Fibroblast of the aortic adventitia (primary cell): ENCODE measurements at regions not wholly inside any gene's neighbourhood (a gene's known extent, or its start where the extent isn't known, plus 50 kb on each side); places are given as distances from the start of the nearest gene placed in this dataset.

ENCODE experiments used
- DNase-seq: peaks from one replicate; pipeline ENCODE4 v3.0.0-alpha.2; 2010; ENCODE audit warnings: low read depth
- H3K4me3 ChIP-seq: 2 replicates; pipeline ENCODE4 v1.5.1; 2011; ENCODE audit warnings: low read depth, mild to moderate bottlenecking, control low read depth, low read length, moderate library complexity
- CTCF ChIP-seq: IDR thresholded peaks from 2 replicates; pipeline ENCODE4 v1.5.1; 2011; ENCODE audit warnings: mild to moderate bottlenecking, low read length, control low read depth, inconsistent platforms; ENCODE audit not compliant: insufficient read depth

- no peak for DNase-seq
- no peak for TF ChIP-seq CTCF
- H3K4me3 ChIP-seq: no peak overlapping the region
Measured at GRCh38 chr1:29638281-29638680, 402.0 kb downstream of the PTPRU start.

- no peak overlapping the region for H3K4me3 ChIP-seq
- no peak for TF ChIP-seq CTCF
- DNase-seq: no peak
Measured at GRCh38 chr1:29636936-29637335, 400.6 kb downstream of the PTPRU start.

GRCh38 chr1:29635501-29636263 is 399.4 kb downstream of the PTPRU start:
- DNase-seq: no peak
- no peak for TF ChIP-seq CTCF
- H3K4me3 ChIP-seq: no peak overlapping the region

GRCh38 chr1:29634746-29635335 is 398.5 kb downstream of the PTPRU start:
- DNase-seq: no peak
- no peak for TF ChIP-seq CTCF
- no peak overlapping the region for H3K4me3 ChIP-seq

GRCh38 chr1:29634324-29634723 is 398.0 kb downstream of the PTPRU start:
- no peak for TF ChIP-seq CTCF
- no peak overlapping the region for H3K4me3 ChIP-seq

GRCh38 chr1:29633771-29634170 is 397.4 kb downstream of the PTPRU start:
- no peak for TF ChIP-seq CTCF
- no peak overlapping the region for H3K4me3 ChIP-seq
- DNase-seq: no peak

More at GRCh38 chr1:29634324-29634723, 398.0 kb downstream of the PTPRU start:
- no peak for DNase-seq
